ENCODE measurements at regions not wholly inside any gene's neighbourhood (a gene's known extent, or its start where the extent isn't known, plus 50 kb on each side); places are given as distances from the start of the nearest gene placed in this dataset.
A peak's percentile ranks its signal among the peaks of the same experiment; 100 is the strongest.

DNA sequence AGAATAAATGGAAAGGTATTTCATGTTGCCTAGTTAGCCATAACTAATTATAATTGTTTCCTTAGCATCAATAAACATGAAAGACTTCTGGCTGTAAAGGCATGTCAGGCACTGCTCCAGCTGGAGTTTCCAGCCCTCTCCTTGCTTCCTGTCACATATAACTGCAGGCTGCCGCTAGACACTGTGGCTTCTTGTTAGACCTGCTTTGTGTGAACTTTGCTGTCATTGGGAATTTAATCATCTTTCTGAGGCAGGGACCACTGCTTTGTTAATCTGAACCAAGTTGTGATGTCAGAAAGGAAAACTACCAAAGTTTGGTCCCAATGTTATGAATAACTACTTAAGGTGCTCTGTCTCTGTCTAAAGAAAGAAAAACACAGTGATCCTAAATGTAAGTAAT lies 90.3 kb upstream of the DUSP10 start:
- H3K79me2 ChIP-seq (ENCODE audit: insufficient read depth, low read length), result no peaks in the 10 kb centered on the region
- no peak for TF ChIP-seq CTCF (IDR thresholded peaks at IDR 0.05; ENCODE audit: extremely low read depth, low read depth, low read length)
- no peak overlapping the region for H3K4me2 ChIP-seq (ENCODE audit: insufficient read depth, low read length)
- H2AFZ ChIP-seq (ENCODE audit: low read length), result no peak overlapping the region
- no peaks in the 10 kb centered on the region for H3K9me3 ChIP-seq (ENCODE audit: low read depth, low read length)
- H3K27me3 ChIP-seq (ENCODE audit: insufficient read depth, low read length), result no peaks in the 10 kb centered on the region
- no peak for DNase-seq (ENCODE audit: insufficient read length, low spot score, missing footprints)
- H4K20me1 ChIP-seq (ENCODE audit: insufficient read depth, low read length), result no peaks in the 10 kb centered on the region
- H3K4me1 ChIP-seq (ENCODE audit: insufficient read depth, low read length), result peaks cover 15% of the 10 kb centered on the region
- no peak overlapping the region for H3K27ac ChIP-seq (ENCODE audit: low read depth, low read length)
- no peaks in the 10 kb centered on the region for H3K36me3 ChIP-seq (ENCODE audit: insufficient read depth, low read length)
- H3K4me3 ChIP-seq (ENCODE audit: insufficient read depth, low read length), result no peak overlapping the region

DNA sequence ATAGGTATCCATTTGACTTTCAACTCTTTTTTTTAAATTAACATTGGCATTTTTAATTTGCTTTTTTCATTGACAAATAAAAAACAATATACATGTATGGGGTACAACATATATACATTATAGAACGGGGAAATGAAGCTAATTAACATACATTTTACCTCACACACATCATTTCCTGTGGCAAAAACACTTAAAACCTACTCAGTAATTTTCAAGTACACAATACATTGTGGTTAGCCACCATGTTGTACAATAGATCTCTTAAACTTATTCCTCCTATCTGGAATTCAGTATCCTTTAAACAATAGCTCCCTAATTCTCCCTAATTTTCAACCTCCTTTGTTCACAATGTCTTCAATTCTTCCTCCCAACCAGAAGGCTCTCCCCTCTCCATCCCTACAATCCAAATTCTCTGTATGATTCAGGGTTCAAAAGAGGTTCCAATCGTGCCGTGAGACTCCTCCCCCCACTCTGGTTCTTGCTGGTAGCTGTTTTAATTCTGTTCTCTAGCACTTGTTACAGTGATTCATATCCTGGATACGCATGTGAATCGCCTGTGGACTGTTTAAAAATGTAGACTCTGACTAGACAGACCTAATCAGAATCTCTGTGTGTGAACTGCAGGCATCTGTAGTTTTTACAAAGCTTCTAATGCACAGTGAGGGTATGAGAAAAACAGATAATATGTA lies 87.6 kb upstream of the DUSP10 start:
- H3K9me3 ChIP-seq (ENCODE audit: low read depth, low read length), result no peaks in the 10 kb centered on the region
- H2AFZ ChIP-seq (ENCODE audit: low read length), result peak overlapping the region; percentile 1
- H3K27ac ChIP-seq (ENCODE audit: low read depth, low read length), result peak overlapping the region; percentile 90
- H3K27me3 ChIP-seq (ENCODE audit: insufficient read depth, low read length), result no peaks in the 10 kb centered on the region
- peak; percentile 92 for DNase-seq (ENCODE audit: insufficient read length, low spot score, missing footprints)
- no peaks in the 10 kb centered on the region for H4K20me1 ChIP-seq (ENCODE audit: insufficient read depth, low read length)
- no peaks in the 10 kb centered on the region for H3K36me3 ChIP-seq (ENCODE audit: insufficient read depth, low read length)
- H3K4me3 ChIP-seq (ENCODE audit: insufficient read depth, low read length), result no peak overlapping the region
- TF ChIP-seq CTCF (IDR thresholded peaks at IDR 0.05; ENCODE audit: extremely low read depth, low read depth, low read length), result no peak
- H3K4me2 ChIP-seq (ENCODE audit: insufficient read depth, low read length), result peak overlapping the region; percentile 53
- peaks cover 25% of the 10 kb centered on the region for H3K4me1 ChIP-seq (ENCODE audit: insufficient read depth, low read length)
- H3K79me2 ChIP-seq (ENCODE audit: insufficient read depth, low read length), result no peaks in the 10 kb centered on the region

DNA sequence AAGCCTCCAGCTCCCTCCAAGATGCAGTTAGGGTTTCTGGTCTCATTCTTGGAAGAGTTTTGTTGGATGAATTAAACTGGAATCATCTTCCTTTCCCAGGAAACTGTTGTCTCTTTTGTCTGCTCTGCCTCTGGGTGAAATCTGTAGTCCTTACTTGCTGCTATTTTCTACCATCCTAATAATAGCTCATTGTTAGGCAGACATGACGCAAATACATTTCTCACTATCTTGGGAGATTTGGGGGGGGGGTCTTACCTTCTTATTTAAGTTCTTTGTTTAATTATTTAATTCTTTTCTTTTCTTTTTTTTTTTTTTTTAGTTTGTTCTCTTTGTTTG lies 85.4 kb upstream of the DUSP10 start:
- H3K27ac ChIP-seq (ENCODE audit: low read depth, low read length), result peak overlapping the region; percentile 27

DNA sequence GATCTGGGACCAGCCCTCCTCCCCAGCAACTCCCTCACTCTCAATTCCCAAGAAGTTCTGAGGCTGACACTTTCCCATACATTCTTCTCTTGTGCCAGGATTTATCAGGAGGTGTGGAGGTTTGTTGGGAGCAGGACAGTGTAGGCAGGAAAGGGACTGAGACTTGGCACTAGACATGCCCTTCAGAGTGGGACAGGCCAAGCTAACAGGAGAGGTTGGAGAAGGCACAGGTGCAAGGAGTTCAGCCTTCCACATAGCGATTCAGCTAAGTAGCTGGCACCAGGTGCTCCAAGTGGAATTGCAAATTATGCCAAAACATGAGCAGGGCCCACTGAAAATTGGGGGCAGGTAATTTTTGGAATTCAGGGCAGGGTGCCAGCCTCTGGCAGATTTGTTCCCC lies 83.0 kb upstream of the DUSP10 start:
- no peaks in the 10 kb centered on the region for H4K20me1 ChIP-seq (ENCODE audit: insufficient read depth, low read length)
- H3K27me3 ChIP-seq (ENCODE audit: insufficient read depth, low read length), result no peaks in the 10 kb centered on the region
- no peaks in the 10 kb centered on the region for H3K9me3 ChIP-seq (ENCODE audit: low read depth, low read length)
- H3K79me2 ChIP-seq (ENCODE audit: insufficient read depth, low read length), result no peaks in the 10 kb centered on the region
- DNase-seq (ENCODE audit: insufficient read length, low spot score, missing footprints), result no peak
- H3K4me1 ChIP-seq (ENCODE audit: insufficient read depth, low read length), result peaks cover 27% of the 10 kb centered on the region
- TF ChIP-seq CTCF (IDR thresholded peaks at IDR 0.05; ENCODE audit: extremely low read depth, low read depth, low read length), result no peak
- no peak overlapping the region for H2AFZ ChIP-seq (ENCODE audit: low read length)
- H3K36me3 ChIP-seq (ENCODE audit: insufficient read depth, low read length), result no peaks in the 10 kb centered on the region
- no peak overlapping the region for H3K27ac ChIP-seq (ENCODE audit: low read depth, low read length)
- no peak overlapping the region for H3K4me3 ChIP-seq (ENCODE audit: insufficient read depth, low read length)
- no peak overlapping the region for H3K4me2 ChIP-seq (ENCODE audit: insufficient read depth, low read length)

More for the DNA sequence above, 85.4 kb upstream of the DUSP10 start:
- Histone ChIP-seq H3K4me2 (ENCODE audit: insufficient read depth, low read length) (no peak overlapping the region), H3K4me3 (ENCODE audit: insufficient read depth, low read length) (no peak overlapping the region), H3K36me3 (ENCODE audit: insufficient read depth, low read length) (no peaks in the 10 kb centered on the region), H4K20me1 (ENCODE audit: insufficient read depth, low read length) (no peaks in the 10 kb centered on the region), H2AFZ (ENCODE audit: low read length) (peak overlapping the region; percentile 78), H3K79me2 (ENCODE audit: insufficient read depth, low read length) (no peaks in the 10 kb centered on the region), H3K9me3 (ENCODE audit: low read depth, low read length) (no peaks in the 10 kb centered on the region), H3K4me1 (ENCODE audit: insufficient read depth, low read length) (peaks cover 33% of the 10 kb centered on the region), H3K27me3 (ENCODE audit: insufficient read depth, low read length) (no peaks in the 10 kb centered on the region)
- TF ChIP-seq CTCF (IDR thresholded peaks at IDR 0.05; ENCODE audit: extremely low read depth, low read depth, low read length), result no peak
- DNase-seq (ENCODE audit: insufficient read length, low spot score, missing footprints), result no peak
